SU-DHL-6 (cell line): ENCODE measurements at regions not wholly inside any gene's neighbourhood (a gene's known extent, or its start where the extent isn't known, plus 50 kb on each side); places are given as distances from the start of the nearest gene placed in this dataset.

Experiments
- EZH2phosphoT487 ChIP-seq: fragments of 200-600 bp; sonication (generic), shearing (Covaris generic); conservative IDR thresholded peaks from 2 replicates; pipeline ENCODE4 v1.6.1; 2018; ENCODE audit warnings: mild to moderate bottlenecking, antibody characterized with exemption, low read length, moderate library complexity, mixed read lengths
- TF ChIP-seq, protein P1 (sequence below): fragments of 200-600 bp; sonication (generic); IDR thresholded peaks from one replicate; pipeline ENCODE4 v1.5.1; 2017; ENCODE audit warnings: antibody characterized with exemption, mild to moderate bottlenecking, low read length, moderate library complexity; ENCODE audit not compliant: insufficient read depth, poor library complexity, severe bottlenecking

DNA sequence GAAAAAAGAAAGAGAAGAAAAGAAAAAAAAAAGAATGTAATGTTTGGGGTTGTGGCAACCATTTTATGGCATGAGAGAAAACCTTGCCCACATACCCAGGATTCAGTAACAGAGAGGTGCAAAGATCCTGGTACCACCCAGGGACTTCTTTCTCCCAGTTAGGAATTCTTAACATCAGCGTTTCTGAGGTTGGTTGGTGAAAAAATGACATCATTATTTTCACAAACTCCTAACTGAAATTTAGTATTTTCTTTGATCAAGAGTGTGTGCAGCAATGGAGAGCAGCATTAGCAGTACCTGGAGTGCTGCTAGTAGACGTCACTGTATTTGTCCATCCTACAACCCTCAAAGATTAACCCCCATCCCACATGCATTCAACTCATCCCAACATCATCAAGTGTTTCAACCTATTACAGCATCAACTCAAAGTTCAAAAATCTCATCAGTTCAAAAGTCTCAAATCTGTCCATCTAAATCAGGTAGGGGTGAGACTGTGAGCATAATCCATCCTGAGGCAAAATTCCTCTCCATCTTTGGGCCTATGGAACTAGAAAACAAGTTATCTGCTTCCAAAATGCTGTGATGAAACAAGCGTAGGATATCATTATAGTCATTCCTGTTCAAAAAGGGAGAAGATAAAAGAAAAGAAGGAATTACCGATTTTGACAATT lies 60.1 kb upstream of the MSX2 start:
- no peak for TF ChIP-seq EZH2phosphoT487
- TF ChIP-seq, protein P1, sequence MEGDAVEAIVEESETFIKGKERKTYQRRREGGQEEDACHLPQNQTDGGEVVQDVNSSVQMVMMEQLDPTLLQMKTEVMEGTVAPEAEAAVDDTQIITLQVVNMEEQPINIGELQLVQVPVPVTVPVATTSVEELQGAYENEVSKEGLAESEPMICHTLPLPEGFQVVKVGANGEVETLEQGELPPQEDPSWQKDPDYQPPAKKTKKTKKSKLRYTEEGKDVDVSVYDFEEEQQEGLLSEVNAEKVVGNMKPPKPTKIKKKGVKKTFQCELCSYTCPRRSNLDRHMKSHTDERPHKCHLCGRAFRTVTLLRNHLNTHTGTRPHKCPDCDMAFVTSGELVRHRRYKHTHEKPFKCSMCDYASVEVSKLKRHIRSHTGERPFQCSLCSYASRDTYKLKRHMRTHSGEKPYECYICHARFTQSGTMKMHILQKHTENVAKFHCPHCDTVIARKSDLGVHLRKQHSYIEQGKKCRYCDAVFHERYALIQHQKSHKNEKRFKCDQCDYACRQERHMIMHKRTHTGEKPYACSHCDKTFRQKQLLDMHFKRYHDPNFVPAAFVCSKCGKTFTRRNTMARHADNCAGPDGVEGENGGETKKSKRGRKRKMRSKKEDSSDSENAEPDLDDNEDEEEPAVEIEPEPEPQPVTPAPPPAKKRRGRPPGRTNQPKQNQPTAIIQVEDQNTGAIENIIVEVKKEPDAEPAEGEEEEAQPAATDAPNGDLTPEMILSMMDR, result no peak
